C4-2B (cell line): ENCODE measurements at regions not wholly inside any gene's neighbourhood (a gene's known extent, or its start where the extent isn't known, plus 50 kb on each side); places are given as distances from the start of the nearest gene placed in this dataset.

ENCODE experiments used
- CTCF ChIP-seq: fragments of 450-650 bp; conservative IDR thresholded peaks from 2 replicates; pipeline ENCODE4 v1.5.1; 2017; ENCODE audit warnings: mild to moderate bottlenecking
- ZFX ChIP-seq: fragments of 450-650 bp; IDR thresholded peaks from 2 replicates; pipeline ENCODE4 v1.6.1; 2017

DNA sequence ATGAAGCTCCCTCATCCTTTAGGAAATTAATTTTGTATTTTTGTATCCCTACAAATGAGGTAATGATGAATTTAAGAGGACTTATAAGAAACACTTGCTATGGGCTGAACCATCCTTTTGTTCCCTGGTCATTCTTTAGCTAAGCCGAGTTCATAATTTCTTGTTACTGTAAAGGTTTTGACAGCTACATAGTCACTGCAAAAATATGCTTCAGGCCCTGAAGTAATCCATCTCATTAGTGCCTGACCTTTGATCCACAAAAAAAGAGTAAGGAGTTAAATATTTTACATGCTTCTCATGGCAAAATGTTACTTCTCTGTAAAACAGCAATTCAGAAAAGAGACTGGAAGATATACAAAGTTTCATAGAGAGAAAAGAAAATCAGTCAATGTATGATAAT, 290.6 kb upstream of the SLIT2 start:
- no peak for TF ChIP-seq CTCF
- TF ChIP-seq ZFX, result no peak
